GM23248 (cell line): ENCODE measurements at regions not wholly inside any gene's neighbourhood (a gene's known extent, or its start where the extent isn't known, plus 50 kb on each side); places are given as distances from the start of the nearest gene placed in this dataset.

Source experiments
- DNase-seq: peaks from one replicate; pipeline ENCODE4 v3.0.0-alpha.2; 2015
- H2AFZ ChIP-seq: fragments of 200-600 bp; sonication (generic); 2 replicates; pipeline ENCODE4 v1.6.1; 2016; ENCODE audit warnings: antibody characterized with exemption
- H3F3A ChIP-seq: fragments of 200-600 bp; sonication (generic); 2 replicates; pipeline ENCODE4 v1.6.1; 2016; ENCODE audit warnings: mild to moderate bottlenecking, antibody characterized with exemption, mixed run types; ENCODE audit not compliant: insufficient read depth
- H3K27ac ChIP-seq: fragments of 200-600 bp; sonication (generic); 2 replicates; pipeline ENCODE4 v1.5.1; 2016; ENCODE audit warnings: mild to moderate bottlenecking
- H3K27me3 ChIP-seq: fragments of 200-600 bp; sonication (generic); replicated peaks from 2 replicates; pipeline ENCODE4 v1.6.1; 2016; ENCODE audit warnings: mild to moderate bottlenecking; ENCODE audit not compliant: insufficient read depth
- H3K36me3 ChIP-seq: fragments of 200-600 bp; sonication (generic); 2 replicates; pipeline ENCODE4 v1.6.1; 2016; ENCODE audit warnings: low read depth, mild to moderate bottlenecking
- H3K4me1 ChIP-seq: fragments of 200-600 bp; sonication (generic); 2 replicates; pipeline ENCODE4 v1.6.1; 2016; ENCODE audit warnings: mild to moderate bottlenecking; ENCODE audit not compliant: insufficient read depth
- H3K4me2 ChIP-seq: fragments of 200-600 bp; sonication (generic); one replicate; pipeline ENCODE4 v1.6.1; 2016; ENCODE audit warnings: mild to moderate bottlenecking; ENCODE audit not compliant: unreplicated experiment
- H3K4me3 ChIP-seq: fragments of 200-600 bp; sonication (generic); 2 replicates; pipeline ENCODE4 v1.5.1; 2016; ENCODE audit warnings: mild to moderate bottlenecking
- H3K79me2 ChIP-seq: fragments of 200-600 bp; sonication (generic); 2 replicates; pipeline ENCODE4 v1.6.1; 2016; ENCODE audit warnings: mild to moderate bottlenecking; ENCODE audit not compliant: insufficient read depth
- H3K9ac ChIP-seq: fragments of 200-600 bp; sonication (generic); 2 replicates; pipeline ENCODE4 v1.6.1; 2016; ENCODE audit warnings: mild to moderate bottlenecking
- H3K9me2 ChIP-seq: fragments of 200-600 bp; sonication (generic); 2 replicates; pipeline ENCODE4 v1.6.1; 2016; ENCODE audit warnings: mixed run types, mild to moderate bottlenecking, moderate library complexity; ENCODE audit not compliant: insufficient read depth
- H3K9me3 ChIP-seq: fragments of 200-600 bp; sonication (generic); one replicate; pipeline ENCODE4 v1.6.1; 2017; ENCODE audit warnings: low read depth
- H4K20me1 ChIP-seq: fragments of 200-600 bp; sonication (generic); 2 replicates; pipeline ENCODE4 v1.6.0; 2016; ENCODE audit not compliant: insufficient read depth
- EZH2 ChIP-seq: fragments of 200-600 bp; sonication (generic); IDR thresholded peaks from 2 replicates; pipeline ENCODE4 v1.6.1; 2018; ENCODE audit warnings: antibody characterized with exemption, mild to moderate bottlenecking; ENCODE audit not compliant: insufficient read depth, poor library complexity, severe bottlenecking
- EZH2phosphoT487 ChIP-seq: fragments of 200-600 bp; sonication (generic); IDR thresholded peaks from 2 replicates; pipeline ENCODE4 v1.6.1; 2018; ENCODE audit warnings: antibody characterized with exemption, moderate library complexity, mild to moderate bottlenecking, low read depth; ENCODE audit not compliant: insufficient read depth
- WGBS, 2 experiments: methylation state at CpG; one replicate each; pipeline ENCODE4 v1.1.6; 2015 to 2017; ENCODE audit warnings: low lambda C conversion rate in 2 of 2, low coverage in 1 of 2; ENCODE audit errors: missing lambda C conversion rate in 2 of 2; 5-methylcytosine and 5-hydroxymethylcytosine counted together
- in situ Hi-C: fragments of 300-500 bp; cut with MboI; formaldehyde crosslinking; loops from 2 replicates; pipeline ENCODE4 v1.15.0; 2020

DNA sequence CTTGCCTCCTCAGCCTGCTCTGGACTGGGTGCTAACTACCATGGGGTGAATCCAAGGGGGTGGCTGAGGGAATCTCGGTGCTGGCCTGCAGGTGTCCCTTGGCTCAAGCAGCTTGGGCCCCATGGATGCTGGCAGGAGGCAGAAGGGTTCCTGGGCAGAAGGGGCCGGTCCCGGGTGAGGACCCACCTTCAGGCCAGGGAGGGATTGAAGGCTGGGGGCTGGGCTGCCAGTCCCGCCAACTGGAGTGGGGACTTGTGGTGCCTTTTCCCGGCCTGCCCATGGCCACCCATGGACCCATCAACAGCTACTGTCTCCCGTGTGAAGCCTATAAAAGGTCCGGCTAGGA lies 550.1 kb downstream of the SLC6A15 start:
- in situ Hi-C loops = no loop called here
- no peaks in the 10 kb centered on the region for H3K4me1 ChIP-seq
- no peak overlapping the region for H2AFZ ChIP-seq
- H3K9ac ChIP-seq = no peak overlapping the region
- no peaks in the 10 kb centered on the region for H3K9me2 ChIP-seq
- no peaks in the 10 kb centered on the region for H3K36me3 ChIP-seq
- H3K79me2 ChIP-seq = no peaks in the 10 kb centered on the region
- no peak overlapping the region for H3K4me3 ChIP-seq
- DNase-seq = no peak
- no peak overlapping the region for H3K4me2 ChIP-seq
- WGBS, 2 experiments = 66 to 82% methylated on average over 7 of the region's 7 CpGs
- no peaks in the 10 kb centered on the region for H4K20me1 ChIP-seq
- no peaks in the 10 kb centered on the region for H3F3A ChIP-seq
- H3K27me3 ChIP-seq = no peaks in the 10 kb centered on the region
- no peak for TF ChIP-seq EZH2
- TF ChIP-seq EZH2phosphoT487 = no peak
- H3K9me3 ChIP-seq = no peaks in the 10 kb centered on the region
- H3K27ac ChIP-seq = no peak overlapping the region

DNA sequence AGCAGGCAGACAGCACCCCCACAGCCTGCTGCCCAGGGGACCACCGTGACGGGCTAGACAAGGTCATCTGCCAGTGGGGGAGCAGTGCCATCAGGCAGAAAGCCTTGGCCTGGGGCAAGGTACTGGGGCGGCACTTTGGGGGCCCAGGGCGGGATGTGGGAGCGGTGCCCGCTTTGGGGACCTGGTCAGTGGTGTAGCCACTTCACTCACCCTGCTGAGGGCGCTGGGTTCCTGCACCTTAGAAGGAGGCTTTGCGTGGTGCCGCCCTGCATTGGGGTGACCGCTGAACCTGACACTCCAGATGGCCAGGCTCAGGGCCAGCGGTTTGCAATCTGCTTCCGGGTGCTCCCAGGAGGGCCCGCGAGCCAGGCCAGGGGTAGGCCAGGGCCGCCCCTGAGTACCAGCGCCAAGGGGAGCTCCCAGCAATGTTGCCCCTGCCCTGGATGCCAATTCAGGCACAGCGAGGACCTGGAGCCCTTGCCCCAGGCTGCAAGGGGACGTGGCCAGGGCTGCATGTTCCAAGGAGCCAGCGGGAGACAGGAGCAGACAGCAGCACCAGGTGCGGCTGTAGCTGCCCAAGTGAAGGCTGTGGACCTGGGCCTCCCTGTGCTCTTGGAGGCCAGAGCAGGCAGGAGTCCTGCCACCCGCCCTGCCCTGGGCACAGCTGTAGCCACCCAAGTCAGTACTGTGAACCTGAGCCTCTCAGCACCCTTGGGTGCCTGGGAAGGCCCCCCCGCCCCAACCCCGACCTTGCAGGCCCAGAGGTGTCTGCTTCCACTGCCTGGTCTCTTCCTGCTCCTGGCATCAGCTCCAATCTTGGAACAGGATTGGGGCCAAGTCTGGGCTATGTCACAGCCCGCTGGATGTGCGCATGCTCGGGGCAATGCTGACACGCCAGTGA lies 550.7 kb downstream of the SLC6A15 start:
- Histone ChIP-seq H3K79me2 (no peaks in the 10 kb centered on the region), H2AFZ (no peak overlapping the region), H4K20me1 (no peaks in the 10 kb centered on the region), H3K27ac (no peak overlapping the region), H3K9ac (no peak overlapping the region), H3F3A (no peaks in the 10 kb centered on the region), H3K4me2 (no peak overlapping the region), H3K9me3 (no peaks in the 10 kb centered on the region), H3K4me3 (no peak overlapping the region), H3K36me3 (no peaks in the 10 kb centered on the region), H3K27me3 (no peaks in the 10 kb centered on the region), H3K4me1 (no peaks in the 10 kb centered on the region), H3K9me2 (no peaks in the 10 kb centered on the region)
- in situ Hi-C loops = no loop called here
- WGBS, 2 experiments = 76 to 84% methylated on average over 19 to 23 of the region's 27 CpGs
- no peak for DNase-seq
- TF ChIP-seq EZH2phosphoT487 (no peak), EZH2 (no peak)

DNA sequence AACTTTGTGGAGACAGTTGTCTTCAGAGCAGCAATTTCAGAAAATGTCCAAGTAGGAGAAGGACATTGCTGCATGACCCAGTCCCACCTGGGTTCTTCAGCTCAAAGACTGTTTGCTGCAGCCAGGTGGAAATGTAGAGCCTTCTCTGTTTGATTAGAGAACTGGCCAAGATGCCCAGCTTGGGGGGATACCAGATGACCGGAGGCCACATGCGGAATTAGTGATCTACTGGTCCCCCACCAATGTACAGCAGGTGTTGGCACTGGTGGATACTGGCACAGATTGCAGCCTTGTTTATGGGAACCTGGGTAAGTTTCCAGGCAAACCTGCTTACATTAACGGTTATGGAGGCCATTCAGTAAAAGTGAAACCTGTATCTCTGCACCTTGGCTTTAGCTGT lies 555.3 kb downstream of the SLC6A15 start:
- TF ChIP-seq EZH2phosphoT487 (no peak), EZH2 (no peak)
- H3K4me2 ChIP-seq = no peak overlapping the region
- no peaks in the 10 kb centered on the region for H3K9me3 ChIP-seq
- no peaks in the 10 kb centered on the region for H3F3A ChIP-seq
- 85 to 94% methylated on average over 3 of the region's 3 CpGs for WGBS, 2 experiments
- no peak overlapping the region for H3K9ac ChIP-seq
- no peaks in the 10 kb centered on the region for H3K9me2 ChIP-seq
- in situ Hi-C loops = no loop called here
- H3K27me3 ChIP-seq = no peaks in the 10 kb centered on the region
- H3K27ac ChIP-seq = no peak overlapping the region
- no peak overlapping the region for H2AFZ ChIP-seq
- no peak overlapping the region for H3K4me3 ChIP-seq
- DNase-seq = no peak
- no peaks in the 10 kb centered on the region for H3K36me3 ChIP-seq
- H4K20me1 ChIP-seq = no peaks in the 10 kb centered on the region
- H3K4me1 ChIP-seq = no peaks in the 10 kb centered on the region
- no peaks in the 10 kb centered on the region for H3K79me2 ChIP-seq

DNA sequence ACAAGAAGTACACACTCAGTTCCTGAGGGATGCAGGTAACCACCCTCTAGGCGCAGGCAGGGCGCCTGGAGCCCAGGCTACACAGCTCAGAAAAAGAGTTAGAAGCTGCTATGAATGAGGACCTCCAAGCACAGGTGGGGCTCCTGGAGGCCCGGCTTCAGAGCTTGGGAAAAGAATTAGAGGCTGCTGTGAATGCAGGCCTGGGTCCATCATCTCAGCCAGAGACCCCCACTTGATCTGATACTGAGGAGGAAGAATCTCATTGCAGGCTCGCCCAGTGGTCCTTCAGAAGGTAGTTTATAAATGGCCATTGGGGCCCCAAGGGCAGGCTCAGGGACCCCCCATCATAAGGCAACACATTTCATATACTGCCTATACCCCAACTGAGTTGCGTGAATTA lies 556.4 kb downstream of the SLC6A15 start:
- Histone ChIP-seq H3K4me2 (no peak overlapping the region), H3K9me2 (no peaks in the 10 kb centered on the region), H3K79me2 (no peaks in the 10 kb centered on the region), H3K27ac (no peak overlapping the region), H3K4me3 (no peak overlapping the region), H3K27me3 (no peaks in the 10 kb centered on the region), H2AFZ (no peak overlapping the region), H3K9ac (no peak overlapping the region), H3K36me3 (no peaks in the 10 kb centered on the region), H3F3A (no peaks in the 10 kb centered on the region), H4K20me1 (no peaks in the 10 kb centered on the region), H3K9me3 (no peaks in the 10 kb centered on the region), H3K4me1 (no peaks in the 10 kb centered on the region)
- 73 to 79% methylated on average over 5 of the region's 5 CpGs for WGBS, 2 experiments
- in situ Hi-C loops = no loop called here
- TF ChIP-seq EZH2 (no peak), EZH2phosphoT487 (no peak)
- no peak for DNase-seq
